ENCODE measurements at regions not wholly inside any gene's neighbourhood (a gene's known extent, or its start where the extent isn't known, plus 50 kb on each side); places are given as distances from the start of the nearest gene placed in this dataset.

DNA sequence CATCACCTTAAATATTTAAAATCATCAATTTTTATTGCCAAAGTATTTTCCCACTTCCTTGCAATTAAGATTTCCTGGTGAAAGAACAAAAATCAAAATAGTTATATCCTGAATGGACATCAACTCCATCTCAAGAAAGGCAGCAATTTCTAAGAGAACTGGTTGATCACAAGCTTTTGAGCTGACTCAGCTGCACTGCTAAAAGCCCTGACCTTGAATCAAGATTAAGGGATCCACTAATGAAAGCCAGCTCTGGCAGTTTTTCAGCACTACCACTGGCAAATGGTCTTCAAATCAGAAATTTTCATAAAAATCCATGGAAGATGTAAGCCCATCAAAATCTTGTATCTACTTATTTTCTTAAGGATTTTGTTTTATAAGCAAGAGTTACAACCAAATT lies 123.4 kb downstream of the SLC6A15 start:
- TF ChIP-seq, protein P1, sequence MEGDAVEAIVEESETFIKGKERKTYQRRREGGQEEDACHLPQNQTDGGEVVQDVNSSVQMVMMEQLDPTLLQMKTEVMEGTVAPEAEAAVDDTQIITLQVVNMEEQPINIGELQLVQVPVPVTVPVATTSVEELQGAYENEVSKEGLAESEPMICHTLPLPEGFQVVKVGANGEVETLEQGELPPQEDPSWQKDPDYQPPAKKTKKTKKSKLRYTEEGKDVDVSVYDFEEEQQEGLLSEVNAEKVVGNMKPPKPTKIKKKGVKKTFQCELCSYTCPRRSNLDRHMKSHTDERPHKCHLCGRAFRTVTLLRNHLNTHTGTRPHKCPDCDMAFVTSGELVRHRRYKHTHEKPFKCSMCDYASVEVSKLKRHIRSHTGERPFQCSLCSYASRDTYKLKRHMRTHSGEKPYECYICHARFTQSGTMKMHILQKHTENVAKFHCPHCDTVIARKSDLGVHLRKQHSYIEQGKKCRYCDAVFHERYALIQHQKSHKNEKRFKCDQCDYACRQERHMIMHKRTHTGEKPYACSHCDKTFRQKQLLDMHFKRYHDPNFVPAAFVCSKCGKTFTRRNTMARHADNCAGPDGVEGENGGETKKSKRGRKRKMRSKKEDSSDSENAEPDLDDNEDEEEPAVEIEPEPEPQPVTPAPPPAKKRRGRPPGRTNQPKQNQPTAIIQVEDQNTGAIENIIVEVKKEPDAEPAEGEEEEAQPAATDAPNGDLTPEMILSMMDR (IDR thresholded peaks at IDR 0.05; ENCODE audit: low read depth, low read length): no peak
- no peak for TF ChIP-seq EZH2phosphoT487 (IDR thresholded peaks at IDR 0.05; ENCODE audit: low read depth)
